ENCODE measurements at regions not wholly inside any gene's neighbourhood (a gene's known extent, or its start where the extent isn't known, plus 50 kb on each side); places are given as distances from the start of the nearest gene placed in this dataset.
"Not testable (repeated sequence)": the region's sequence is repeated elsewhere in the genome, so short reads cannot be mapped to it uniquely, and the experiment has no call there.

GRCh38 chr7:131844369-131844768 lies 287.9 kb upstream of the PODXL start:
- no peak for DNase-seq

DNA sequence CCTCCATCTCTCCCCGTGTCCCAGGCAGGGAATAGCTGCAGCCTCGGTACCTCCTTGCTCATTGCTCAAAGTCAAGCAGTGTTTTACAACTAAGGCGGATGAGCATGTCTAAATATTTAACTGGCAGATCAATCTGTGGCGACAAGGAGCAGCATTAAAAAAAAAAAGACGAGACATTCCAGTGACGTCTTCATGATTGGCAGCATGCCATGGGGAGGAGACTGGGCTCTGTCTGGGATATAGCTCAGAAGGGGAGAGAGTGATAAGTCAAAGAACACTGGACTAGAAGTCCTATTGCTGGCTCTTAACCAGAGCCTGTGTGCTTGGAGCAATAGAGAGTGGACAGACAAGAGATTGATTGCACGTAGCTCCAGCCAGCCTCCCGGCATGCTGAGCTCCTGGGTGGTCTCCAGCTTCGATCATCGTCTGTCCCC lies 287.5 kb upstream of the PODXL start:
- DNase-seq = no peak

GRCh38 chr7:131839967-131840690 lies 283.7 kb upstream of the PODXL start:
- DNase-seq = no peak

GRCh38 chr7:131836733-131837132 lies 280.3 kb upstream of the PODXL start:
- DNase-seq = no peak

- no peak for DNase-seq
These were observed 278.7 kb upstream of the PODXL start for GRCh38 chr7:131835141-131835540.

DNA sequence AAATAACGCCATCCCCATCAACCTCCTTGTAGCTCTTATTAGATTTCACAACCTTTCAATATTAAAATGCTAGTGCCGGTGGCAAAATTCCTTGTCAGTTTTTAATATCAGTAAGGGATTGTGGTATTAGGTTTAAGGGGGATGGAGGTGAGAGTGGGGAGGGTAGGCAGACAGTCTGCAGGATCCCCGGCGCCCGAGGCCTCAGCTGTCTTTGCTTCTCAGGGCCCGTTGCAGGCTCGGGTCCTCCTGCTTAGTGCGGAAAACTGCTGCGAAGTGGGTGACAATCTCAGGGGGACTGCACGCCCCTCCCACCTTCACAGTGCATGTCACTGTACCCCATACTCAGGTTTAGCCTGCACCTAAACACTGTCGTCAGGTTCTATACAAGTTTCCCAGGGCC lies 274.3 kb upstream of the PODXL start:
- DNase-seq = no peak

- no peak for DNase-seq
These were observed 273.6 kb upstream of the PODXL start for GRCh38 chr7:131829947-131830558.

DNA sequence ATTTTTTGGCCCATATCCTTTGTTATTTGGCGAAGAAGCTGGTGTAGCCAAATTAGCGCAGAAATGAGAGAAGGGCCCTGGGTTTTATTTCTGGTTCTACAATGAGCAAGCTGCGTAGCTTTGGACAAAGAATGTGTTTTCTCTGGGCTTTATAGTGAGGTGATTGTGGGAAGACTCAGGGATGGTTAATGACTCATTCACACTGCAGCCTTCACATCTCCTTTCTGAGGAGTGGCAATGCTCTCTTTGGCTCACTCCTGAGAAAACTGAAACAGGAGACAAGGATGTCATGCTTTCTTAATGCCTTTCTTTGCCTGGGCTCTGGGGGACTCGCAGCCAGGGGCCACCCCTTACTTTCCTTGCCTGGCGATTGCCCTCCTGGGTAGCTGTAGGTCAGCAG lies 271.0 kb upstream of the PODXL start:
- DNase-seq = no peak

- no peak for DNase-seq
These were observed 270.5 kb upstream of the PODXL start for GRCh38 chr7:131826960-131827359.

GRCh38 chr7:131823961-131824440 lies 267.6 kb upstream of the PODXL start:
- not testable (repeated sequence) for DNase-seq

DNA sequence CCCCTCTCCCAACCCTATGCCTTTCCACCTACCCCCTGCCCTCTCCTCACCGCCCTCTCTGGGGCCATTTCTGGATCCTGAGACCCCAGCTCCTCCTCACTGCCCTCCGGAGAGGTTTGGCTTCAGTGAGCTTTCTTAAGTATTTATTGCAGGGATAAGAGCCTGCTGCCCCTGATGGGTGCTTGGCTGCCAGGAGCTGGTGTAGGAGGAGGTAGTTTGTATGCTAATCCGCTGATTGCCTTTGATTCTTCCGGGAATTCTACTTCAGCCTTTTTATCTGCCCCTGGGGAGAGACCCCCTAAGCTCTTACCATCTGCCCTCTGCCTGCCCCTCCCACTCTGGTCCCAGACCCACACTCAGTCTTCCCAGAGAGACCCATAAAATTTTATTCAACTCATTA lies 263.5 kb upstream of the PODXL start:
- DNase-seq = no peak

- DNase-seq = no peak
These were observed 260.1 kb upstream of the PODXL start for GRCh38 chr7:131816391-131817007.

GRCh38 chr7:131808736-131809135 lies 252.3 kb upstream of the PODXL start:
- no peak for DNase-seq

DNA sequence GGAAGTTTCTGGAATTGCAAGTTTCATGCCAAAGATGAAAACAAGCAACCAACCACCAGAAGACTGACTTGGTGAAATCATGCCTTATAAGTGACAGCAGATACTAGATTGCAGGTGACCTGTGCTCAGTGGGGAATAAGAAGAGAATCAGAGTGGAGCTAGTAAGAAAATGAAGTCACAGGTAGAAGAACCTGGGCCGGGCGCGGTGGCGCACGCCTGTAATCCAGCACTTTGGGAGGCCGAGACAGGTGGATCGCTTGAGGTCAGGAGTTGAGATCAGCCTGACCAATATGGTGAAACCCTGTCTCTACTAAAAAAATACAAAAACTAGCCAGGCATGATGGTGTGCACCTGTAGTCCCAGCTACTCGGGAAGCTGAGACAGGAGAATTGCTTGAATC lies 251.7 kb upstream of the PODXL start:
- not testable (repeated sequence) for DNase-seq

GRCh38 chr7:131803816-131804215 lies 247.4 kb upstream of the PODXL start:
- no peak for DNase-seq

DNA sequence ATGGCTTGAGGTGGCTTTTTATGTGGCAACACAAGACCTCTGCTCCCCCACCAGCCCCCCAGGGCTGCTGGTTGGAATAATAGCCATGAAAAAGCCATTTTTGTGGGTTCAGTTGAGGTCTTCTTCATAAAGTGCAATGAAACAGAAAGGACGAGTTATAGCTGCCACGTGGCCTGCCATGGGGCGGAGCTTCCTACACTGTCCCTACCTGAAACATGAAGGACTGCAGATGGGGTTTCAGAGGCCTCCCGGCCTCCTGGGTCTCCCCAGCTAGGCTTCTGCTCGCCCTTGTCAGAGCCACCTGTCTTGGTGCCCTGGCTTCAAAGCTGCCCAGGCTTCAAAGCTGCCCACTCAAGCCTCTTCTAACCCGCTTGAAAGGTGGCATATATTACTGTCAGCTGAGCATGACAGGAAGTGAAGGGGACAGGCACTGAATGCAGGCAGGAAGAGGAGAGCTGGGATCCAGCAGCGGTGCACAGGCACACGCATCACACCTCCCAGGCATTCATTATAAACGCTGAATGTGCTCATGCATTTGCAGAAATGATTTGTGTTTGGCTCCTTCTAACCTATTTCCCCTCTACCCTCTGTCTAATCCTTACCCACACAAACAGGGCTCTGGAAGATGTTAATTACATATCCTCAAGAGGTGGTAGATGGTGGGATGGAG lies 245.9 kb upstream of the PODXL start:
- DNase-seq = no peak

- DNase-seq = no peak
These were observed 244.1 kb upstream of the PODXL start for GRCh38 chr7:131800531-131800930.

- DNase-seq = no peak
These were observed 243.6 kb upstream of the PODXL start for GRCh38 chr7:131800008-131800407.

DNA sequence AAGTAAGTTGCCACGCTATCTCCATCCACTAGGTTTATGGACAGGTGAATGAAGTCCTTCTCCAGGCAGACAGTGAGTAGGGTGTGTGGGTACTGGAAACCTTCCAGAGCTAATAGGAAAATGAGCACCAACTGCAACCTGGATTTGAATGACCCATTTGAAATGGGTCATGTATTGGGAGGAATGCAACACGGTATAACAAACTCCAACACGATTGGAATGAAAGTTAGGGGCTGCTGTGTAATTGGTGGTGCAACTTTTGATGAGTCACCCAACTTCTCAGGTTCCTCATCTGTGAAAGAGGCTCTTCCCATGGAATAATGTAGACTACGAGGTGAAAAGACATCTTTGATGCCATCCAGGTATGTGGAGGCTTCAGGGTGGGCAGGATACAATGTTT lies 241.4 kb upstream of the PODXL start:
- DNase-seq = no peak

DNA sequence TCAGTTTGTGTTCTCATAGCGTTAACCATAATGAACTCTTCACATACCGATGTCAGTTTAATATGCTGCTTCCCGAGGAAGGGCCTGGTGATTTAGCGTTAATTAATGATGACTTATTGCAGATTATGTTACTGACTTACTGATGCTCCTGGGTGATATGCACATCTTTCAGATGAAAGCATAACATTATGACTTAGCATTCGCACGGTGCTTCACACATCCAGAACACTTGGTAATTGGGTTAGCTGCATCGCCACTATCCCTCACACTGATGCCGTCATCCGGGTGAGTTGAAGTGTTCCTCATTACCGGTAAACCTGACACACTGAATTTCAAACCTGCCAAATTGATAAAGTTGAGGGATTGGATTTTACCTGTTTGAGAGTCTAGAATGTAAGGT lies 239.0 kb upstream of the PODXL start:
- no peak for DNase-seq

- no peak for DNase-seq
These were observed 235.9 kb upstream of the PODXL start for GRCh38 chr7:131792311-131792710.

DNA sequence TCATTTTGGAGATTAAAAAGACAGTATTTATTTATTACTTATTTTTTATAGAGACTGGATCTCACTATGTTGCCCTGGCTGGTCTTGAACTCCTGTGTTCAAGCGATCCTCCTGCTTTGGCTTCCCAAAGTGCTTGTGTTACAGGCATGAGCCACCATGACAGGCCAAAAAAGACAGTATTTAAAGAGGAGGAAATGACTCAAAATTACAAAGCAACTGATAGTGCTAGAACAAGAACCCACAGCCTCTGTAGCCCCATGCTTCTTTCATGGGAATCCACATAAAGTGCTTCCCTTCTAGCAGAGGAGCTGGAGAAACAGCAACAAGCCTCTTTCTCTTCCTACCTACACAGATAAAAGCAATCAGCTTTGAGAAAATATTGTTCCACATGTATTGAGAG lies 230.7 kb upstream of the PODXL start:
- DNase-seq = no peak

DNA sequence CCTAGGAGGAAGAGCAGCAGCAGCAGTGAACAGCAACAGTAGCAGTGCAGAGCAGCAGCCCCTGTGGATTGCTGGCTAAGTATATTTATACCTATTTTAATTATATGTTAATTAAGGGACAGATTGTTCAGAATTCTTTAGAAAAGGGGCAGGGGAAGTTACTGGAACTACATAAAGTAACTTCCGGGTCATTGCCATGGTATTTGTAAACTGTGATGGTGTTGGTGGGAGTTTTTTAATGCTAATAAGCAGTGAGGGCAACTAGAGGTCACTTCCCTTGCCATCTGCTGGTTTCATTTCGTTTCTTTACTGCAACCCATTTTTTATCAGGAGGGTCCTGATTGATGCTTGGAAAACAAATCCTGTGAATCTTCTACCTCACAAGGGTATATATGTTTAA lies 229.8 kb upstream of the PODXL start:
- no peak for DNase-seq

GRCh38 chr7:131778601-131779000 lies 222.2 kb upstream of the PODXL start:
- DNase-seq = no peak

Measured in AML-193 (cell line).